Fibroblast of villous mesenchyme (primary cell): ENCODE measurements at regions not wholly inside any gene's neighbourhood (a gene's known extent, or its start where the extent isn't known, plus 50 kb on each side); places are given as distances from the start of the nearest gene placed in this dataset.

ENCODE experiments used
- DNase-seq: peaks from one replicate; pipeline ENCODE4 v3.0.0-alpha.2; 2010; ENCODE audit warnings: low read depth
- H3K4me3 ChIP-seq: 2 replicates; pipeline ENCODE4 v1.5.1; 2011; ENCODE audit warnings: low read depth, mild to moderate bottlenecking, low read length
- CTCF ChIP-seq: IDR thresholded peaks from 2 replicates; pipeline ENCODE4 v1.5.1; 2012; ENCODE audit warnings: low read depth, mild to moderate bottlenecking, low read length; ENCODE audit not compliant: insufficient read depth

- no peak for DNase-seq
- no peak for TF ChIP-seq CTCF
- H3K4me3 ChIP-seq: no peak overlapping the region
Measured at GRCh38 chr1:29524285-29525065, 288.2 kb downstream of the PTPRU start.

- DNase-seq: no peak
- no peak overlapping the region for H3K4me3 ChIP-seq
- no peak for TF ChIP-seq CTCF
Measured at GRCh38 chr1:29523576-29523975, 287.3 kb downstream of the PTPRU start.

- no peak for DNase-seq
- H3K4me3 ChIP-seq: no peak overlapping the region
Measured at GRCh38 chr1:29523136-29523535, 286.8 kb downstream of the PTPRU start.

GRCh38 chr1:29521811-29522580 is 285.7 kb downstream of the PTPRU start:
- TF ChIP-seq CTCF: no peak
- no peak for DNase-seq
- no peak overlapping the region for H3K4me3 ChIP-seq

More at GRCh38 chr1:29523136-29523535, 286.8 kb downstream of the PTPRU start:
- no peak for TF ChIP-seq CTCF

GRCh38 chr1:29521438-29521715 is 285.1 kb downstream of the PTPRU start:
- H3K4me3 ChIP-seq: no peak overlapping the region
- no peak for DNase-seq
- no peak for TF ChIP-seq CTCF

GRCh38 chr1:29520571-29521437 is 284.5 kb downstream of the PTPRU start:
- DNase-seq: no peak
- H3K4me3 ChIP-seq: no peak overlapping the region
- TF ChIP-seq CTCF: no peak
